NCI-H460 (cell line): ENCODE measurements at regions not wholly inside any gene's neighbourhood (a gene's known extent, or its start where the extent isn't known, plus 50 kb on each side); places are given as distances from the start of the nearest gene placed in this dataset.
"Not testable (repeated sequence)": the region's sequence is repeated elsewhere in the genome, so short reads cannot be mapped to it uniquely, and the experiment has no call there.

Experiments used
- DNase-seq: peaks from one replicate; pipeline ENCODE4 v3.0.0-alpha.2; 2016; ENCODE audit warnings: low read depth; ENCODE audit errors: extremely low read depth
- small RNA-seq, 2 experiments: library from RNA; depleted of rRNA; stranded (forward); fragments of <200 nt; gene quantifications; one replicate each; pipeline ENCODE3, GENCODE V24; 2014

- no peak for DNase-seq
Observed at GRCh38 chr1:223039990-223040389, 103.1 kb downstream of the TLR5 start.

DNA sequence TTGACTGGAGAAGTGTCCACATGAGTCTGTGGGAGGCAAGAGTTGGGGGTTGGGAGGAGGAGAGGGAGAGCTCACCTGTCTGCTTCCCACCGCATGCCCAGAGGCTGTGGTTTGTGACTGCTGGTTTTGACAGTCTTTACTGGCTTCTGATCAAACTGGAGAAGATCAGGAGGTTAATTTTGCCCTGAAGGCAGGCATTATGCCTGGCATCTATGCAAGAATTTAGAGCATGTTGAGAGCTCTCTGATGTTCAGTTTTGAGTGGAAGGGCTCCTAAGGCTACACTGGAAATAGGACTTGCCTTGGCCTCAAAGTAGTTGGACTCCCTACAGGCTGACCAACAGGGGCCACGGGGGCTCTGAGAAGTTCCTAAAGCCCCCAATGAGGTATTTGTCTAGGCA, 101.6 kb downstream of the TLR5 start:
- DNase-seq, result no peak

DNA sequence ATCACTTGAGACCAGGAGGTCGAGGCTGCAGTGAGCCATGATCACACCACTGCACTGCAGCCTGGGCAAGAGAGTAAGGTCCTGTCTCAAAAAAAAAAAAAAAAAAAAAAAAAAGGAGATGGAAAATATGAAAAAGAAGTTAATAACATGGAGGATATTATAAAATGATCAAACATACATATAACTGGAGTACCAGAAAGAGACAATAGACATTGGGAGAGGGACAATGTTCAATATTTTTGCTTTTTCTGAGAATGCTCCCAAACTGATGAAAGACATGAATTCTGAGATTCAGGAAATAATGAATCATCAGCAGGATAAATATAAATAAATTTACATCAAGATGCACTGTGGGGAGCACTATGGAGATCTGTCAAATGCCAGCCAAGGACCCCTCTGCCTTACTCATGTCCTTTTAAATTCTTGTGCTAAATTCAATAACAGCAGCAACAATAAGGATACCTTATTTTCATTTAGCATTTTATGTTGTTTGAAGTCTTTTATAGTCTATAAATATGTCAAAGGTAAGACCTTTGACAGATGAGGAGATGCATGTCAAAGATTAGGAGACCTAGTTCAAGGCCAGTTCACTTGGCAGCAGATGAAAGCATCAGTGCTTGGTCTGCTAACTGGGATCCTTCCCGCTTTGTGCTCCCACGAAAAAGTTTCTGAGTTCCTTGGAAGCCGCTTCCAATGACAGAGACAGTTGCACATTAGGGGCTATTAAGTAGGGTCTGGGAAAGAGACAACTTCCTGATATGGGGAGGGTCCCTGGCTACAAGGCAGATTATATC, 97.7 kb downstream of the TLR5 start:
- DNase-seq, result no peak

GRCh38 chr1:223046011-223046410, 97.0 kb downstream of the TLR5 start:
- no peak for DNase-seq

GRCh38 chr1:223046463-223046862, 96.6 kb downstream of the TLR5 start:
- DNase-seq, result not testable (repeated sequence)

GRCh38 chr1:223048026-223048425, 95.0 kb downstream of the TLR5 start:
- DNase-seq, result no peak

GRCh38 chr1:223052462-223052861, 90.6 kb downstream of the TLR5 start:
- no peak for DNase-seq

GRCh38 chr1:223052931-223053330, 90.1 kb downstream of the TLR5 start:
- no peak for DNase-seq

DNA sequence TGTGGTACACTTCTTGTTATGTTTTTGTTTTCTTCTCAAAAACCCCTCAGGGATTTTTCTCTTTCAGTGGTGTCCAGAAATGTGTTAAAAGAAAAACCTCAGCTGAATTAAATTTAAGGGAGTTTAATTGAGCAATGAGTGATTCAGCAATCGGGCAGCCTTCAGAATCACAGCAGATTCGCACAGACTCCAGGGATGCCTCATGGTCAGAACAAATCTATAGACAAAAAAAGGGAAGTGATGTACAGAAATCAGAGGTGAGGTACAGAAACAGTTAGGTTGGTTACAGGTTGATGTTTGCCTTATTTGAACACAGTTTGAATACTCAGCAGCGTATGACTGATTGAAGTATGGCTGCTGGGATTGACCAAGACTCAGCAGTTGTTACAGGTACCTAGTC, 86.2 kb downstream of the TLR5 start:
- DNase-seq, result no peak

DNA sequence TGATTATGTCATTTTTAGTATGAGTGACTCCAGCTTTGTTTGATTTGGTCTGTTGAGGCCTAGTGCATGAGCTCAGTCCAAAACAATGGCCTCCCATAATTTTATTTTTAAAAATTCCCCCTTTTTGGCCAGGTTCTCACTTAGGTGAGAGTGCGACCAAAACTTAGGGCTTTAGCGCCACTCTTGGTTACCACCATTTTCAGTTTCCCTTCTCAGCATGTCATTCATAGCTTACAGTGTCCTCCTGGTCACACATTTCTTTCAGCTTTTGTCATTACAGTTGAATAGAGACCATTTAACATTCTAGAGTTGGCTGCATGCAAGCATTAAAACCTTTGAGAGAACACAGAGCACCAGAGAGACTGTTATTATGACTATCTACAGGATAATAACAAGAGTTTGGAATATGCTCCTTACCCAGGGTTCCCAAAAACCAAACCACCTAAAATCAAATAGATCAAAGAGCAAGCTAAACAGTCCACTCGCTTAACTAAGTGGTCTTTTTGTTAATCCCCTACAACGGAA, 85.4 kb downstream of the TLR5 start:
- DNase-seq, result no peak

Small RNAs in the stretch of these regions (small RNA-seq; reads per million reads assigned to genes)
- 0 reads per million in 2 experiments for gene NDUFB1P2
